GM12878 (cell line): ENCODE measurements at regions not wholly inside any gene's neighbourhood (a gene's known extent, or its start where the extent isn't known, plus 50 kb on each side); places are given as distances from the start of the nearest gene placed in this dataset.

ENCODE experiments used
- ATAC-seq: fragments of 200-7000 bp; cut with Tn5 transposase; 3 replicates; pipeline ENCODE4 v1.9.1; 2020; ENCODE audit warnings: mild to moderate bottlenecking, moderate library complexity
- BruUV-seq: library from RNA; stranded (reverse); fragments of 400-500 nt; replicated peaks from 2 replicates; lab custom pipeline; 2021; lab: Mats Ljungman, UMichigan
- CTCF ChIA-PET: fragments of 300-600 bp; sonication (Branson Sonifier 250); formaldehyde crosslinking; extraction: SDS; loops from one replicate; lab custom pipeline; 2021; ENCODE audit warnings: inconsistent platforms; lab: Yijun Ruan, JAX
- POLR2A ChIA-PET: fragments of 350-600 bp; formaldehyde crosslinking; extraction: SDS; loops from one replicate; lab custom pipeline; 2021; ENCODE audit warnings: inconsistent platforms; lab: Charles Lee
- RAD21 ChIA-PET: fragments of 300-600 bp; sonication (Branson Sonifier 250); formaldehyde crosslinking; loops from one replicate; lab custom pipeline; 2023; ENCODE audit warnings: antibody characterized with exemption; ENCODE audit not compliant: unreplicated experiment; lab: Charles Lee
- SMC1A ChIA-PET: fragments of 300-600 bp; sonication (Branson Sonifier 250); formaldehyde crosslinking; loops from one replicate; lab custom pipeline; 2023; ENCODE audit not compliant: unreplicated experiment, uncharacterized antibody; lab: Charles Lee
- DNase-seq: peaks from one replicate; pipeline ENCODE4 v3.0.0-alpha.2; 2011; ENCODE audit warnings: low read depth, low spot score
- FAIRE-seq: peaks from 3 replicates; lab custom pipeline; 2011; peaks lifted over from hg19 to GRCh38; lab: Jason Lieb, UNC
- H2AFZ ChIP-seq: 2 replicates; pipeline ENCODE4 v1.6.0; 2011; ENCODE audit warnings: low read depth, low read length, control low read depth; ENCODE audit not compliant: control insufficient read depth
- H3K27ac ChIP-seq: 2 replicates; pipeline ENCODE4 v1.5.1; 2011; ENCODE audit warnings: control low read depth; ENCODE audit not compliant: control insufficient read depth, insufficient read depth
- H3K27me3 ChIP-seq, 2 experiments: replicated peaks in 1 of 2; 2 replicates each; pipeline versions ENCODE4 v1.6.0 to v1.6.1; 2011; ENCODE audit warnings: low read length in 1 of 2; ENCODE audit not compliant: control insufficient read depth in 2 of 2, insufficient read depth in 2 of 2
- H3K36me3 ChIP-seq, 2 experiments: 2 replicates each; pipeline ENCODE4 v1.5.1; 2011; ENCODE audit warnings: low read length in 1 of 2; ENCODE audit not compliant: control insufficient read depth in 2 of 2, insufficient read depth in 2 of 2
- H3K4me1 ChIP-seq: 2 replicates; pipeline ENCODE4 v1.6.1; 2011; ENCODE audit warnings: mild to moderate bottlenecking, low read length, moderate library complexity, mixed read lengths; ENCODE audit not compliant: control insufficient read depth, insufficient read depth
- H3K4me2 ChIP-seq: 2 replicates; pipeline ENCODE4 v1.6.0; 2011; ENCODE audit warnings: control low read depth; ENCODE audit not compliant: control insufficient read depth, insufficient read depth
- H3K4me3 ChIP-seq: fragments of 200-600 bp; sonication (generic); 2 replicates; pipeline ENCODE4 v1.5.1; 2016
- H3K79me2 ChIP-seq: 2 replicates; pipeline ENCODE4 v1.6.0; 2011; ENCODE audit warnings: low read length; ENCODE audit not compliant: control insufficient read depth, insufficient read depth
- H3K9ac ChIP-seq: 2 replicates; pipeline ENCODE4 v1.8.0; 2011; ENCODE audit warnings: low read length, control low read depth, mixed read lengths; ENCODE audit not compliant: control insufficient read depth, insufficient read depth
- H3K9me3 ChIP-seq: replicated peaks from 3 replicates; pipeline ENCODE4 v1.5.1; 2011; ENCODE audit warnings: mild to moderate bottlenecking, low read length; ENCODE audit not compliant: control insufficient read depth, insufficient read depth
- H4K20me1 ChIP-seq: 2 replicates; pipeline ENCODE4 v1.6.0; 2011; ENCODE audit not compliant: control insufficient read depth, insufficient read depth
- ASH2L ChIP-seq: fragments of 300-600, 200-600 bp; sonication (generic); IDR thresholded peaks from 2 replicates; pipeline ENCODE4 v1.6.1; 2017; ENCODE audit warnings: low read depth, mild to moderate bottlenecking, borderline replicate concordance
- BRCA1 ChIP-seq: IDR thresholded peaks from 2 replicates; pipeline ENCODE4 v1.6.1; 2011; ENCODE audit warnings: low read depth, low read length, improper control_type of control experiment
- PML ChIP-seq: IDR thresholded peaks from 2 replicates; pipeline ENCODE4 v1.6.1; 2012; ENCODE audit warnings: low read length, inconsistent platforms
- PRDM15 ChIP-seq: fragments of 450-650 bp; formaldehyde crosslinking; IDR thresholded peaks from 2 replicates; pipeline ENCODE4 v1.4.0; 2020; ENCODE audit warnings: mild to moderate bottlenecking, moderate library complexity
- REST ChIP-seq: IDR thresholded peaks from 2 replicates; pipeline ENCODE4 v1.6.1; 2012; ENCODE audit warnings: mild to moderate bottlenecking, low read depth, low read length
- SUPT20H ChIP-seq: IDR thresholded peaks from 2 replicates; pipeline ENCODE4 v1.6.1; 2011; ENCODE audit warnings: low read depth, mild to moderate bottlenecking, low read length, moderate library complexity, borderline replicate concordance; ENCODE audit not compliant: control insufficient read depth
- ZBTB33 ChIP-seq: fragments of 450-650 bp; IDR thresholded peaks from 2 replicates; pipeline ENCODE4 v1.6.1; 2017; ENCODE audit warnings: mild to moderate bottlenecking
- WGBS: methylation state at CpG from one replicate; pipeline ENCODE4 v1.1.6; 2016; ENCODE audit warnings: low lambda C conversion rate; ENCODE audit not compliant: insufficient replicate concordance, insufficient coverage; ENCODE audit errors: missing lambda C conversion rate; 5-methylcytosine and 5-hydroxymethylcytosine counted together
- in situ Hi-C: fragments of 300-500 bp; cut with MboI; formaldehyde crosslinking; loops from 9 replicates; pipeline ENCODE4 v1.14.3; 2018; ENCODE audit warnings: mixed read lengths
- intact Hi-C: fragments of 100-400 bp; cut with micrococcal nuclease; formaldehyde crosslinking; loops from one replicate; pipeline ENCODE4 v1.14.2; 2022; ENCODE audit not compliant: unreplicated experiment

- Histone ChIP-seq H4K20me1 (no peaks in the 10 kb centered on the region), H3K36me3 (no peaks in the 10 kb centered on the region), H3K27me3 (no peaks in the 10 kb centered on the region), H3K4me1 (no peaks in the 10 kb centered on the region), H3K4me2 (no peak overlapping the region), H3K9me3 (no peaks in the 10 kb centered on the region), H3K79me2 (no peaks in the 10 kb centered on the region), H3K4me3 (no peak overlapping the region), H2AFZ (no peak overlapping the region), H3K27ac (no peak overlapping the region), H3K9ac (no peak overlapping the region)
- POLR2A ChIA-PET: no interaction called here
- CTCF ChIA-PET: no interaction called here
- WGBS: 65% methylated on average over 4 of the region's 4 CpGs
- ATAC-seq (no peak), DNase-seq (no peak), FAIRE-seq (no peak)
- RAD21 ChIA-PET: no interaction called here
- in situ Hi-C loops (no loop called here), intact Hi-C loops (no loop called here)
- SMC1A ChIA-PET: interaction anchor here (0.6 kb wide), 1 partner anchor 1142 kb away, joined by 3 read pairs; no protein-coding TSS in a partner anchor
- no peak for TF ChIP-seq PRDM15 (CRISPR knock-in tag)
- no peak for TF ChIP-seq REST
- no peak for TF ChIP-seq SUPT20H
- TF ChIP-seq PML: no peak
- TF ChIP-seq ZBTB33: no peak
- TF ChIP-seq ASH2L: no peak
- TF ChIP-seq BRCA1: no peak
- no TSS peak for BruUV-seq
Observed at GRCh38 chr16:65808790-65809189, 557.7 kb upstream of the CDH5 start.
